ENCODE measurements at regions not wholly inside any gene's neighbourhood (a gene's known extent, or its start where the extent isn't known, plus 50 kb on each side); places are given as distances from the start of the nearest gene placed in this dataset.

GRCh38 chr17:65408050-65408449 is 153.4 kb downstream of the AXIN2 start:
- Histone ChIP-seq H3K4me3 (no peak overlapping the region), H3K27me3 (ENCODE audit: low read depth) (no peaks in the 10 kb centered on the region), H3K9me3 (replicated peaks) (peaks cover 12% of the 10 kb centered on the region), H3K36me3 (no peaks in the 10 kb centered on the region), H3K27ac (replicated peaks) (no peak overlapping the region), H3K4me1 (no peaks in the 10 kb centered on the region)
- TF ChIP-seq CTCF (IDR thresholded peaks at IDR 0.05; ENCODE audit: borderline replicate concordance) = no peak
- intact Hi-C loops (cut with micrococcal nuclease) = no loop called here
- no peak for DNase-seq

GRCh38 chr17:65407017-65407416 is 154.4 kb downstream of the AXIN2 start:
- intact Hi-C loops (cut with micrococcal nuclease) = no loop called here
- no peak overlapping the region for H3K4me3 ChIP-seq
- peaks cover 9% of the 10 kb centered on the region for H3K9me3 ChIP-seq (replicated peaks)
- no peaks in the 10 kb centered on the region for H3K36me3 ChIP-seq
- no peak overlapping the region for H3K27ac ChIP-seq (replicated peaks)
- no peak for TF ChIP-seq CTCF (IDR thresholded peaks at IDR 0.05; ENCODE audit: borderline replicate concordance)
- DNase-seq = no peak
- H3K4me1 ChIP-seq = no peaks in the 10 kb centered on the region
- H3K27me3 ChIP-seq (ENCODE audit: low read depth) = no peaks in the 10 kb centered on the region

GRCh38 chr17:65406552-65406951 is 154.9 kb downstream of the AXIN2 start:
- Histone ChIP-seq H3K9me3 (replicated peaks) (peaks cover 4% of the 10 kb centered on the region), H3K4me1 (no peaks in the 10 kb centered on the region), H3K27ac (replicated peaks) (no peak overlapping the region), H3K36me3 (no peaks in the 10 kb centered on the region), H3K27me3 (ENCODE audit: low read depth) (no peaks in the 10 kb centered on the region), H3K4me3 (no peak overlapping the region)
- intact Hi-C loops (cut with micrococcal nuclease) = no loop called here
- DNase-seq = no peak
- TF ChIP-seq CTCF (IDR thresholded peaks at IDR 0.05; ENCODE audit: borderline replicate concordance) = no peak

- Histone ChIP-seq H3K36me3 (no peaks in the 10 kb centered on the region), H3K27ac (replicated peaks) (no peak overlapping the region), H3K27me3 (ENCODE audit: low read depth) (no peaks in the 10 kb centered on the region), H3K4me1 (no peaks in the 10 kb centered on the region), H3K4me3 (no peak overlapping the region), H3K9me3 (replicated peaks) (no peaks in the 10 kb centered on the region)
- intact Hi-C loops (cut with micrococcal nuclease) = no loop called here
- DNase-seq = no peak
- no peak for TF ChIP-seq CTCF (IDR thresholded peaks at IDR 0.05; ENCODE audit: borderline replicate concordance)
These were observed 155.9 kb downstream of the AXIN2 start for GRCh38 chr17:65405563-65405962.

GRCh38 chr17:65404761-65405160 is 156.7 kb downstream of the AXIN2 start:
- no peaks in the 10 kb centered on the region for H3K27me3 ChIP-seq (ENCODE audit: low read depth)
- H3K27ac ChIP-seq (replicated peaks) = no peak overlapping the region
- DNase-seq = no peak
- H3K36me3 ChIP-seq = no peaks in the 10 kb centered on the region
- no peaks in the 10 kb centered on the region for H3K4me1 ChIP-seq
- intact Hi-C loops (cut with micrococcal nuclease) = no loop called here
- no peak for TF ChIP-seq CTCF (IDR thresholded peaks at IDR 0.05; ENCODE audit: borderline replicate concordance)
- H3K9me3 ChIP-seq (replicated peaks) = no peaks in the 10 kb centered on the region
- H3K4me3 ChIP-seq = no peak overlapping the region

- H3K27ac ChIP-seq (replicated peaks) = no peak overlapping the region
- H3K4me1 ChIP-seq = no peaks in the 10 kb centered on the region
- no peaks in the 10 kb centered on the region for H3K9me3 ChIP-seq (replicated peaks)
- H3K27me3 ChIP-seq (ENCODE audit: low read depth) = no peaks in the 10 kb centered on the region
- no peak for TF ChIP-seq CTCF (IDR thresholded peaks at IDR 0.05; ENCODE audit: borderline replicate concordance)
- H3K4me3 ChIP-seq = no peak overlapping the region
- intact Hi-C loops (cut with micrococcal nuclease) = no loop called here
- H3K36me3 ChIP-seq = no peaks in the 10 kb centered on the region
- no peak for DNase-seq
These were observed 157.8 kb downstream of the AXIN2 start for GRCh38 chr17:65403626-65404025.

All from left ventricle myocardium inferior (tissue), 1 donor.